Left kidney (tissue), 1 donor: ENCODE measurements at regions not wholly inside any gene's neighbourhood (a gene's known extent, or its start where the extent isn't known, plus 50 kb on each side); places are given as distances from the start of the nearest gene placed in this dataset.

Experiments used
- DNase-seq: peaks from one replicate; pipeline ENCODE4 v3.0.0-alpha.2; 2013

DNA sequence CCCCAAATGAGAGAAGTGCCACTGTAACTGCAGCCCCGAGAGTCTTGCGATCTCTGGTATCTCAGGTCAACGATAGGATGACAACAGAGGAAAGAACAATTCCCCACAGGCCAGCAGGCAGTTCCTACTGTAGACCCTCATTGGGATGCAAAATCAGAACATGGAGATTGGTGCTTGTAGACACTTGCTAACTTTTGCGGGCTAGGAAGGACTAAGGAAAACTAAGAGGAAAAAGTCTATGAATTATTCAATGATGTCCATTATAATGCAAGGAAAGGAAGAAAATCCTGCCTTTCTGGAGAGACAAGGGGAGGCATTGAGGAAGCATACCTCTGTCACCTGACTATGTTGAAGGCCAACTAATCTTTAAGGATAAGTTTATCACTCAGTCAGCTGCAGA lies 51.9 kb upstream of the CWC22 start:
- DNase-seq: no peak

DNA sequence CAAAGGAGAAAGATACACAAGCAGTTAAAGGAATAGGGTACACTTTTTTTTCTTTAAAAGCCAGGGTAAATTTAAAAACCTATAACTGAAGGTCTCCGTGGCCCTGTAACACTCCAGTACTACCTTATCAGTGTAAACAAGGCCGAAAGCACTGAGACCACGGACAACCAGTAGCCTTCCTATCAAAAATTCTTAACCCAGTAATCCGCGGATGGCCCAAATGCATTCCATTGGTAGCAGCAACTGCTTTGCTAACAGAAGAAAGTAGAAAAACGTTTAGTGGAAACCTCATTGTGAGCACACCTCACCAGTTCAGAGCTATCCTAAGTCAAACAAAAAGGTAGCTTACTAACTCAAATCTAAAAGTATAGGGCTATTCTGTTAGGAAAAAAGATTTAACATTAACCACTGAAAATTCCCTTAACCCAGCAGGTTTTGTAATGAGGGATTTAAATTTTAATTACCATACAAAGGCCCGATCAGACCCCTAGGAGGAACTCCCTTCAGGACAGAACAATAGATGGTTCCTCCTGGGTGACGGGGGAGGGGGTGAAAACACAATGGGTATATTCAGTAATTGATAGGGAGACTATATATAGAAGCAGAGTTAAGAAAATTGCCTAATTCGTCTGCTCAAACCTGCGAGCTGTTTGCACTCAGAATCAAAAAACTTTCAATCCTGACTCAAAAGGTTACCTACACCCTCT lies 50.8 kb upstream of the CWC22 start:
- DNase-seq: no peak
